GM23248 (cell line): ENCODE measurements at regions not wholly inside any gene's neighbourhood (a gene's known extent, or its start where the extent isn't known, plus 50 kb on each side); places are given as distances from the start of the nearest gene placed in this dataset.

ENCODE experiments used
- DNase-seq: peaks from one replicate; pipeline ENCODE4 v3.0.0-alpha.2; 2015
- H2AFZ ChIP-seq: fragments of 200-600 bp; sonication (generic); 2 replicates; pipeline ENCODE4 v1.6.1; 2016; ENCODE audit warnings: antibody characterized with exemption
- H3F3A ChIP-seq: fragments of 200-600 bp; sonication (generic); 2 replicates; pipeline ENCODE4 v1.6.1; 2016; ENCODE audit warnings: mild to moderate bottlenecking, antibody characterized with exemption, mixed run types; ENCODE audit not compliant: insufficient read depth
- H3K27ac ChIP-seq: fragments of 200-600 bp; sonication (generic); 2 replicates; pipeline ENCODE4 v1.5.1; 2016; ENCODE audit warnings: mild to moderate bottlenecking
- H3K27me3 ChIP-seq: fragments of 200-600 bp; sonication (generic); replicated peaks from 2 replicates; pipeline ENCODE4 v1.6.1; 2016; ENCODE audit warnings: mild to moderate bottlenecking; ENCODE audit not compliant: insufficient read depth
- H3K36me3 ChIP-seq: fragments of 200-600 bp; sonication (generic); 2 replicates; pipeline ENCODE4 v1.6.1; 2016; ENCODE audit warnings: low read depth, mild to moderate bottlenecking
- H3K4me1 ChIP-seq: fragments of 200-600 bp; sonication (generic); 2 replicates; pipeline ENCODE4 v1.6.1; 2016; ENCODE audit warnings: mild to moderate bottlenecking; ENCODE audit not compliant: insufficient read depth
- H3K4me2 ChIP-seq: fragments of 200-600 bp; sonication (generic); one replicate; pipeline ENCODE4 v1.6.1; 2016; ENCODE audit warnings: mild to moderate bottlenecking; ENCODE audit not compliant: unreplicated experiment
- H3K4me3 ChIP-seq: fragments of 200-600 bp; sonication (generic); 2 replicates; pipeline ENCODE4 v1.5.1; 2016; ENCODE audit warnings: mild to moderate bottlenecking
- H3K79me2 ChIP-seq: fragments of 200-600 bp; sonication (generic); 2 replicates; pipeline ENCODE4 v1.6.1; 2016; ENCODE audit warnings: mild to moderate bottlenecking; ENCODE audit not compliant: insufficient read depth
- H3K9ac ChIP-seq: fragments of 200-600 bp; sonication (generic); 2 replicates; pipeline ENCODE4 v1.6.1; 2016; ENCODE audit warnings: mild to moderate bottlenecking
- H3K9me2 ChIP-seq: fragments of 200-600 bp; sonication (generic); 2 replicates; pipeline ENCODE4 v1.6.1; 2016; ENCODE audit warnings: mixed run types, mild to moderate bottlenecking, moderate library complexity; ENCODE audit not compliant: insufficient read depth
- H3K9me3 ChIP-seq: fragments of 200-600 bp; sonication (generic); one replicate; pipeline ENCODE4 v1.6.1; 2017; ENCODE audit warnings: low read depth
- H4K20me1 ChIP-seq: fragments of 200-600 bp; sonication (generic); 2 replicates; pipeline ENCODE4 v1.6.0; 2016; ENCODE audit not compliant: insufficient read depth
- EZH2 ChIP-seq: fragments of 200-600 bp; sonication (generic); IDR thresholded peaks from 2 replicates; pipeline ENCODE4 v1.6.1; 2018; ENCODE audit warnings: antibody characterized with exemption, mild to moderate bottlenecking; ENCODE audit not compliant: insufficient read depth, poor library complexity, severe bottlenecking
- EZH2phosphoT487 ChIP-seq: fragments of 200-600 bp; sonication (generic); IDR thresholded peaks from 2 replicates; pipeline ENCODE4 v1.6.1; 2018; ENCODE audit warnings: antibody characterized with exemption, moderate library complexity, mild to moderate bottlenecking, low read depth; ENCODE audit not compliant: insufficient read depth
- WGBS, 2 experiments: methylation state at CpG; one replicate each; pipeline ENCODE4 v1.1.6; 2015 to 2017; ENCODE audit warnings: low lambda C conversion rate in 2 of 2, low coverage in 1 of 2; ENCODE audit errors: missing lambda C conversion rate in 2 of 2; 5-methylcytosine and 5-hydroxymethylcytosine counted together
- in situ Hi-C: fragments of 300-500 bp; cut with MboI; formaldehyde crosslinking; loops from 2 replicates; pipeline ENCODE4 v1.15.0; 2020

DNA sequence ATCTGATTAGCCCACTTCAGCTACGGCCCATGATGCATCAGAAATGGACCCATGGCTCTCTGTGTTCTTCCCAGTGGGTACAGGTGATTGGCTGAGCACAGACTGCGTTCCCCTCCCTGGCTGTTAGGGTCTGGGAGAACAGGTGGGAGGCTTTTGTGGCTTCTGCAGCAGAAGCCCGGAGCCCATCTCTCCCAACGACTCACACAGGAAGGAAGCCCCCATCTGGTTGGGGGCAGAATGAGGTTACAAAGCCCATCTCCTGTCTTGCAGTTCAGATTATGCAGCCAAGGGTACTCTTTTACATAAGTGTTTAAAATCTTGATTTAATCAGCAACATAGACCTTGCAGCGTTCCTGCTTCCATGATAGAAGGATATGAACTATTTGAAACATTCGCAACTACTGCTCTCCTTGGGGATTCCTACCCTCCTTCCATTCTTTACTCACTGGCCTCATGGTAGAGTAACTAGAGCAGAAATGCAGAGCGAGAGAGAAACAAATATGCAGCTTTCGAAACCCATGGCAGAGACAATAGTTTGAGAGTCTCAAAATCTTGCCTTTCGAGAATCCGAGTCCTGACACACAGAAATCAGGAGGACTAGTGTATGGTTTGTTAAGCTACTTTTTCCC, 291.3 kb downstream of the TLE3 start:
- Histone ChIP-seq H3K9me3 (no peaks in the 10 kb centered on the region), H3K4me1 (no peaks in the 10 kb centered on the region), H2AFZ (no peak overlapping the region), H3K27me3 (peaks cover 26% of the 10 kb centered on the region), H3F3A (no peaks in the 10 kb centered on the region), H3K79me2 (no peaks in the 10 kb centered on the region), H3K9me2 (no peaks in the 10 kb centered on the region), H4K20me1 (no peaks in the 10 kb centered on the region), H3K27ac (no peak overlapping the region), H3K9ac (no peak overlapping the region), H3K36me3 (no peaks in the 10 kb centered on the region), H3K4me3 (no peak overlapping the region), H3K4me2 (no peak overlapping the region)
- DNase-seq, result no peak
- in situ Hi-C loops, result no loop called here
- no peak for TF ChIP-seq EZH2
- TF ChIP-seq EZH2phosphoT487, result no peak
- WGBS, 2 experiments, result 84% methylated on average over 10 of the region's 10 CpGs

DNA sequence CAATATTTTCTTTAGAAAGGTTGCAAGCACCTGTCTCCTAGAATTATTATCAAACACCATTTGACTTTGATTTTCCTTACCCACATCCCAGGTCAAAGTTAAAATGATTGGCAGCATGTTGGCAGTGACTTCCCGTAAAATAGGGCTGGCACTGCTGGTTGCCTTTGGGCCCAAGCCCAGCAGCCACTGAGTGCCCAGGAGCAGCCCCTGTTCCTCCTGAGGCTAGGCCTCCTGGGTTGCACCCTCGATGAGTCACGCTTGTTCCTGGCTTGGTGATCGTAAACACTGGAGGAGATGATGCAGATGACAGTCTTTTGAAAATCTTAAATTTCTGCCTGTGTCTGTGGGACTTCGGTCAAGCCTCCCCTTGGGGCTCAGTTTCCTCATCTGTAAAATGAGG, 290.0 kb downstream of the TLE3 start:
- no peak for TF ChIP-seq EZH2
- TF ChIP-seq EZH2phosphoT487, result no peak
- no peak overlapping the region for H3K4me3 ChIP-seq
- no peak overlapping the region for H3K4me2 ChIP-seq
- H3K36me3 ChIP-seq, result no peaks in the 10 kb centered on the region
- no peaks in the 10 kb centered on the region for H3F3A ChIP-seq
- no peaks in the 10 kb centered on the region for H3K9me3 ChIP-seq
- no peaks in the 10 kb centered on the region for H3K4me1 ChIP-seq
- 27 to 28% methylated on average over 5 of the region's 5 CpGs for WGBS, 2 experiments
- no peaks in the 10 kb centered on the region for H4K20me1 ChIP-seq
- in situ Hi-C loops, result no loop called here
- no peak overlapping the region for H2AFZ ChIP-seq
- H3K27me3 ChIP-seq, result peaks cover 13% of the 10 kb centered on the region
- no peaks in the 10 kb centered on the region for H3K79me2 ChIP-seq
- peak; percentile 71 for DNase-seq
- no peak overlapping the region for H3K27ac ChIP-seq
- no peak overlapping the region for H3K9ac ChIP-seq
- H3K9me2 ChIP-seq, result no peaks in the 10 kb centered on the region

DNA sequence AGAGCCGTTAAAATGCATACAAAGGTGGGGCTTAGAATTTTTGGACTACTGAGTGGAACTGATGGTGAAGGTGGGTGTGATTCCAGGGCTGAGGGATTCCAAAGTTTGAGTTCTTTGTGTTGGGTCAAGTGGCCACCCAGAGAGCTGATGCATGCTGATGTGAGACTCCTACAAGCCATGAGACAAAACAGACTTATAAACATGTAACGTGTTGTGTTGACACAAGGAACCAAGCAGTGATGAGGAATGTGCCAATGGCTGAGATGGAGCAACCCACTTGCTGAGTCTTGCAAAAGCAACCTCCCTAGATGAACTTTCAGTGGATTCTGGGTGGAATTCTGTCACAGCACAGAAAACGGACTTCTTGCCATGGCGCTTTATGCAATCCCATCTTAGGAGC, 289.0 kb downstream of the TLE3 start:
- peaks cover 13% of the 10 kb centered on the region for H3K27me3 ChIP-seq
- H3K79me2 ChIP-seq, result no peaks in the 10 kb centered on the region
- H3K27ac ChIP-seq, result no peak overlapping the region
- no peaks in the 10 kb centered on the region for H3K4me1 ChIP-seq
- H2AFZ ChIP-seq, result no peak overlapping the region
- no peaks in the 10 kb centered on the region for H3K9me2 ChIP-seq
- H3K4me3 ChIP-seq, result no peak overlapping the region
- no peak for TF ChIP-seq EZH2phosphoT487
- TF ChIP-seq EZH2, result no peak
- whole genome bisulfite sequencing, 2 experiments, result 80 to 85% methylated on average over 4 of the region's 4 CpGs
- peak; percentile 18 for DNase-seq
- no peaks in the 10 kb centered on the region for H3F3A ChIP-seq
- no peak overlapping the region for H3K4me2 ChIP-seq
- no peak overlapping the region for H3K9ac ChIP-seq
- H4K20me1 ChIP-seq, result no peaks in the 10 kb centered on the region
- no peaks in the 10 kb centered on the region for H3K9me3 ChIP-seq
- in situ Hi-C loops, result no loop called here
- no peaks in the 10 kb centered on the region for H3K36me3 ChIP-seq

DNA sequence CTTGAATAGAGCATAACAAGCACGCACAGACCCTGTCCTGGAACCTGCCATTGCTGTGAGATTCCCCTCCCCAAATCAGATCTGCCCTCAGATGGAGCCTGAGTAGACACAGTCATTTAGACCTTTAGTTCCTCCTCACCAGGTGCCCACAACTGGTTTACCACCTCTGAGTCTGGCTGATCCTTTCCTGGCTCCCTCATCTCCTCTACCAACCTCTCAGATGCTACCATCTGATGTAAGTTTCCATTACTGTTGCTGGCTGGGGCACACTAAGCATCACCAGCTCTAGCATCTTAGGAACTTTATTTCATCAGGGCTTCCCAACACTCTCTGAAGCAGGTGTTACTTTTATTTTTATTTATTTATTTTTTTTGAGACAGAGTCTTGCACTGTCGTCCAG, 288.3 kb downstream of the TLE3 start:
- DNase-seq, result no peak
- Histone ChIP-seq H2AFZ (no peak overlapping the region), H3K4me2 (no peak overlapping the region), H3K9ac (no peak overlapping the region), H3K4me3 (no peak overlapping the region), H3K9me2 (no peaks in the 10 kb centered on the region), H3K4me1 (no peaks in the 10 kb centered on the region), H3K9me3 (no peaks in the 10 kb centered on the region), H4K20me1 (no peaks in the 10 kb centered on the region), H3K36me3 (no peaks in the 10 kb centered on the region), H3K79me2 (no peaks in the 10 kb centered on the region), H3K27me3 (peaks cover 13% of the 10 kb centered on the region), H3F3A (no peaks in the 10 kb centered on the region), H3K27ac (no peak overlapping the region)
- in situ Hi-C loops, result no loop called here
- TF ChIP-seq EZH2phosphoT487, result no peak
- TF ChIP-seq EZH2, result no peak
- WGBS, 2 experiments, result 63 to 65% methylated on average over 2 of the region's 2 CpGs
